ENCODE measurements at regions not wholly inside any gene's neighbourhood (a gene's known extent, or its start where the extent isn't known, plus 50 kb on each side); places are given as distances from the start of the nearest gene placed in this dataset.
"Not testable (repeated sequence)": the region's sequence is repeated elsewhere in the genome, so short reads cannot be mapped to it uniquely, and the experiment has no call there.

DNA sequence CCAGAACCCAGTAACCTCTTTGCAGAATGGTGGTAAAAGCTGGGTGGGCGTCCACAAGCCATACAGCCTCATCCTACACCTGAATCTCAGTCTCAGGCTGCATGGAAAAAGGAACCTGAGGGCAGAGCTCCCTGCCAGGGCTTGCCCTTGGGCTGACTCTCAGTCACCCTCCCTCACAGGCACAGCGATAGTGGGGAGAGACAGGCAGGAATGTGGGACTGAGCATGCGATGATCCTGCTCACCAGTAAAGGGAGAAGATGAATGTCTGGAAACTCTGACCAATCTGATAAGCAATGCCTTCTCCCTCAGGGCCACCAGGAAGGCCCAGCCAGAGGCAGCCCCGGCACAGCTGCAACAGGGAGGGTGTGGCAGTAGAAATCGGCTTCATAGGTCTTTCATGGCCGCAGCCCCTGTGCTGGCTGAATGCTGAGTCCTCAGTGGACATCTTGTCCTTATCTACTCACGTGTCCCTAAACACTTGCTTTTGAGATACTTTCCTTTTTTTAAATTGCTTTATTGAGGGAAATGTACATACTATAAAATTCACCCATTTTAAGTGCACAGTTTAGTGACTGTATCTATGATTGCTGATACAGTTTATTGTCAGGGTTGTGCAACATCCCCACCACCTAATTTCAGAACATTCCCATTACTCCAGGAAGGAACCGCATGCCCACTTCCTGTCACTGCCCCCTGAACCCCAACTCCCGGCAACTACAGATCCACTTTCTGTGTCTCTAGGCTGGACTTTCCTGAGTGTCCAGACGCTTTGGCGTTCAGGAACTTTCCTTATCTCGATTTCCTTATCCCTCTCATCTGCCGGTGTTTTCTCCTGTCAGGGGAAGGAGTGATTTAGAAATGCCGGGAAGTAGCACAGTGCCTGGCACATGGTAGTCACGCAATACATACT, 258.1 kb downstream of the PCNX1 start:
- DNase-seq = no peak

DNA sequence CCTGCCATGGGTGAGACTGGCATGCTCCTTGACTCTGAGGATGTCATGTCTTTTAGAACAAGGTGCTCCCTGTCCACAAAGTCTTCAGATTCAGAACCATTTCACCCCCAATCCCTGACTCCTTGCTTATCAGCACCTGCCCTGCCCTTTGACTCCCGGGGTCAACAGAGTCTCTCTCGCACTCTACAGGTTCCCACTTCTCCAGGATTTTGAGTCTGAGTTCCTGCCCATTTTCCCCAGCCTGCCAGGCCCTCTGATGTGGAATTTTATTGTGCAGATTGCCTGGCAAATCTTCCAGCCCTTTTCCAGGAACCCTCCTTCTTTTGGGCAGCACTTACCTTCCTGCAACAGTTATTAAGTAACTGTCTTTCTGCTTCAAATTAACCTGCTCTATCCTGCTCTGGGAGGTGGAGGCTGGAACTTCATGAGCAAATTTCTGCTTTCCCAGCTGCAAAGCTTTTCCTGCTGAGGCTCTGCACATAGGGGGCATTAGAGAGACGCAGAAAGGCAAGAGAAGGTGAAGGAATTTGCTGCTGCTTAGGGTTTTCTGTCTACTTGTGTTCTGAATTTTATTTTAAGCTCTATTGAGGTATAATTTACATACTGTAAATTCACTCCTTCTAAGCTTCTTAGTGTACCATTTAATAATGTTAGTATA, 259.1 kb downstream of the PCNX1 start:
- peak; percentile 63 for DNase-seq

DNA sequence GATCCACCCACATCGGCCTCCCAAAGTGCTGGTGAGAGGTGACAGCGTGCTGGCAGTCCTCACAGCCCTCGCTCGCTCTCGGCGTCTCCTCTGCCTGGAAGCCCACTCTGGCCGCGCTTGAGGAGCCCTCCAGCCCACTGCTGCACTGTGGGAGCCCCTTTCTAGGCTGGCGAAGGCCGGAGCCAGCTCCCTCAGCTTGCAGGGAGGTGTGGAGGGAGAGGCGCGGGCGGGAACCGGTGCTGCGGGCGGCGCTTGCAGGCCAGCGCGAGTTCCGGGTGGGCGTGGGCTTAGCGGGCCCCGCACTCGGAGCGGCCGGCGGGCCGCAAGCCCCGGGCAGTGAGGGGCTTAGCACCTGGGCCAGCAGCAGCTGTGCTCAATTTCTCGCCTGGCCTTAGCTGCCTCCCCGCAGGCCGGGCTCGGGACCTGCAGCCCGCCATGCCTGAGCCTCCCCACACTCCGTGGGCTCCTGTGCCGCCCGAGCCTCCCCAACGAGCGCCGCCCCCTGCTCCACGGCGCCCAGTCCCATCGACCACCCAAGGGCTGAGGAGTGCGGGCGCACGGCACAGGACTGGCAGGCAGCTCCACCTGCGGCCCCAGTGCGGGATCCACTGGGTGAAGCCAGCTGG, 260.2 kb downstream of the PCNX1 start:
- DNase-seq = not testable (repeated sequence)

DNA sequence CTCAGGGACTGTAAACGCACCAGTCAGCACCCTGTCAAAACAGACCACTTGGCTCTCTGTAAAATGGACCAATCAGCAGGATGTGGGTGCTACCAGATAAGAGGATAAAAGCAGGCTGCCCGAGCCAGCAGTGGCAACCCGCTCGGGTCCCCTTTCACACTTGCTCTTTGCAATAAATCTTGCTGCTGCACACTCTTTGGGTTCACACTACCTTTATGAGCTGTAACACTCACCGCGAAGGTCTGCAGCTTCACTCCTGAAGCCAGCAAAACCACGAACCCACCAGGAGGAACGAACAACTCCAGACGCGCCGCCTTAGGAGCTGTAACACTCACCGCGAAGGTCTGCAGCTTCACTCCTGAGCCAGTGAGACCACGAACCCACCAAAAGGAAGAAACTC, 260.9 kb downstream of the PCNX1 start:
- DNase-seq = peak; percentile 43

DNA sequence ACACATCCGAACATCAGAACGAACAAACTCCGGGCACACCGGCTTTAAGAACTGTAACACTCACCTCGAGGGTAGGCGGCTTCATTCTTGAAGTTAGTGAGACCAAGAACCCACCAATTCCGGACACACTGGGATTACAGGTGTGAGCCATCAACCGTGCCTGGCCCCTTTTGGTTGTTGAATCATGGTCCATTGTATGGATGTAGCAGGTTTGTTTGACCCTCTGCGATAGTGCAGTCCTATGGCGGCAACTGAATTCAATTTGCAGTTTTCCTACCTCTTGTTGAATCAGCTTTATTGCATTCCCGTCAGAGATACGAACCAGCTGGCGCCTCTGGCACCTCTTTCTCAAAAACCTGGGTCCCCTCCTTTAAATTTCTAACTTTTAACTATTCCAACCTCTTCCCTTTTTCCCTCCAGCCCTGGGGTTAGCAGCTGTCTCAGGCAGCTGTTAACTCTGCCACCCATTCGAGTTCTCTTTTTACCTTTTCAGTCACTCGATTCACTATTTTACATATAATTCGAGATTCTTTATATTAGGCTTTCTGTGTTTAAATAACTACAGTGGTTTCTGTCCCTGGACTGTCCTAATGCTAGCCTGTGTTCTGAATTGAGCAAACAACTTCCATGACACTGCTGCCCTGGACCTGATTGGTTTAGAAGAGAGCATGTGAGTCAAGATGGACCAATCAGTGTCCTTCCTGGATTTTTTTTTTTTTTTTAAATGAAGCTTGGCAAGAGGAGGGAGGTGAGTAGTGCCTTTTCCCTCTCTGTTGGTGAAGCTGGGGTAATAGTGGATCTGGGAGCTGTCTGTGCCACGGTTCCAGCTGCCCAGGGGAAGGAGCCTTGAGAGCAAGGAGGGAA, 261.5 kb downstream of the PCNX1 start:
- DNase-seq = peak; percentile 30

DNA sequence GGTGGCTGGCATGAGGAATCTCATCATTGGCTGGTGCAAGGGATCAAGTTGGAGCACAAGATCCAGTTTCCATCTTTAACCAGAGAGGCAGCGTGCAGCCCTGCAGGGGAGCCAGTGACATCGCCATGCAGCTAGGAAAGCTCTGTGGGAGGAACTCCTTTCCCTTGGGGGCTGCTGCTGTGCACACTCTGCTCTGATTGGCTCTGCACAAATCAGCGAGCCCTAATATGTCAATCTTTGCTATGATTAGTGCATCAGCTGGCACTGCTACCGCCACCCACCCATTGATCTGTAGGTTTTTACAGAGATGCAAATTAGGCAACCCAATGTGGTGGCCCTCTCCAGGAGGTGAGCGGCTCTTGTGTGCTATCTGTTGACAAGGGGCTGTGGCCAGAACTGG, 262.6 kb downstream of the PCNX1 start:
- no peak for DNase-seq

DNA sequence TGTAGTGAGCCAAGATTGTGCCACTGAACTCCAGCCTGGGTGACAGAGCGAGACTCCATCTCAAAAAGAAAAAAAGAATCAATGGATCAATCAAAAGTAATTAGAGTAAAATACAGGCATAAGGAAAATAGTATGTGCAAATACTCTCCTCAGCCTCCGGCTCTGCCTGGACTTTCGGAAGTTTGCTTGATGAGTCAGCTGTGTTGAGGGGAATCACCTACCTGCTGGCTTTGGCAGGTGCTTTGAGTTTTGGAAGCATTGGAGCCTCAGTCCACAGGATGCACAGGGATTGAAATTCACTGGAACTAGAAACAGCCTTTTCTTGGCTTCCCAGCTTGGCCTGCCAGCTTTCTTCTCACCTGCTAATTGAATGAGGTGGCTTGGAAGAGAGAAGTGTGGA, 268.2 kb downstream of the PCNX1 start:
- DNase-seq = no peak

DNA sequence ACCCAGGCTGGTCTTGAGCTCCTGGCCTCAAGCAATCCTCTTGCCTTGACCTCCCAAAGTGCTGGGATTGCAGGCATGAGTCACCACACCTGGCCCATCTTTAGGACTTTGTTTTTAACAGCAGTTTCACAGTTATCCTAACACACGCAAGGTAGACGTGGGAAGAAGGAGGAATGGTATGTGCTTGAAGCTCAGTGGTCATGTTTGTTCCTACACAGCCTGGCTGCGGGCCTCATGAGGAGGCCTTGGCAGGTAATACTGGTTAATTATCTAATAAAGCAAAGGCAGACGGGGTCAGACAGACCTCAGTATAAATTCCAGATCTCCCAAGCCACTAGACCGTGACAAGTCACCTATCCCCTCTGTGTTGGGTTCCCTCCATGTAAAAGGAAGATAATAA, 271.8 kb downstream of the PCNX1 start:
- no peak for DNase-seq

DNA sequence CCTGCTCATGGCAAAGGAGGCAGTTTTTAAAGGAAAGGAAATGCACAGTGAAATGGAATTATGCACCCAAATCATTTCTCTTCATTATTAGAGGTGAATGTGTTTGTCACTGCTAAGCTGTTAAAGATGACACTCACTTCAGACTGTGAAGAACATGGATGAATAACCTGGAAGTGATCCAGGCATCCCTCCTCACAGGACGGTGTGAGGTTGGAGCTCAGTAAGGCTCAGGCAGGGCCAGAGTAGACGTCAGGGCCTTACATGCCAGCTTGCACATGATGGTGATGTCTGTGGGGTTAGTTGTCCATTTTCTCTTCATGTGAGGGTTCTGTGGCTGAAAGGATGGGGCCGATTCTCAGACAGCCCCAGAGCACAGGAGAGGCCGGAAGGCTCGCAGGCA, 273.1 kb downstream of the PCNX1 start:
- DNase-seq = no peak

DNA sequence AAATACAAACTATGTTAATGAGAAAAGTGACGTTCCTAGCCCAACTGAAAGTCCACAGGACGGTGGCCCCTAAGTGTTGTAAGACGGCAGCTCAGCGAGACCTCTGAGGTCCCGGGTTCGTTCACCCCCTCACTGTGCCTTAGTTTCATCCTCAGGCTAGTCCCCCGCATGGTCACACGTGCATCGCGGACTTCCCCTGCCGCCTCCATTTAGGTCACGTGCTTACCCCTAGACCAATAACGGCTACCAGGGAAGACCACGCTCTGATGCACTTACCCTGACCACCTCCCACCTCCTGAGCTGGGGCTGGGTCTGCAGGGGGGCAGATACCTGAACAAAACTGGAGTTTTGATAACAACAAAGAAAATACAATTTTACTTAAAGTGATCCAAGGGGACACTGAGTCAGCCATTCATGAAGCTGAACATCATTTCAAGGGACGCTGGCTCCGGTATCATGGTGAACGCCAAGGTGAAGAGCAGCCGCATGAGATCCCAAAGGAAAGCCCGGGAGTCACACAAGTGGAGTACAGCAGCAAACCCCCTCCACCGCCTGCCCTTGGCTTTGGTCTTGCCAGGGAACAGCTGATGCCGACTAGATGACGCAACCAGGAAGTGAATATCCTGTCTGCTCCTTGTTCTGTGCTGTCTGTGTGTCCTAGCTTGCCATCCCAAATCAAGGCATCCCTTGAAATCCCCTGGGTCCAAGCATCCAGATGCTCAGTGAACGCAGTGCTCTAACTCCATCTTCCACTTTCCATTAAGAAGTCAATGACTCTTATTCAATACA, 274.1 kb downstream of the PCNX1 start:
- DNase-seq = no peak

DNA sequence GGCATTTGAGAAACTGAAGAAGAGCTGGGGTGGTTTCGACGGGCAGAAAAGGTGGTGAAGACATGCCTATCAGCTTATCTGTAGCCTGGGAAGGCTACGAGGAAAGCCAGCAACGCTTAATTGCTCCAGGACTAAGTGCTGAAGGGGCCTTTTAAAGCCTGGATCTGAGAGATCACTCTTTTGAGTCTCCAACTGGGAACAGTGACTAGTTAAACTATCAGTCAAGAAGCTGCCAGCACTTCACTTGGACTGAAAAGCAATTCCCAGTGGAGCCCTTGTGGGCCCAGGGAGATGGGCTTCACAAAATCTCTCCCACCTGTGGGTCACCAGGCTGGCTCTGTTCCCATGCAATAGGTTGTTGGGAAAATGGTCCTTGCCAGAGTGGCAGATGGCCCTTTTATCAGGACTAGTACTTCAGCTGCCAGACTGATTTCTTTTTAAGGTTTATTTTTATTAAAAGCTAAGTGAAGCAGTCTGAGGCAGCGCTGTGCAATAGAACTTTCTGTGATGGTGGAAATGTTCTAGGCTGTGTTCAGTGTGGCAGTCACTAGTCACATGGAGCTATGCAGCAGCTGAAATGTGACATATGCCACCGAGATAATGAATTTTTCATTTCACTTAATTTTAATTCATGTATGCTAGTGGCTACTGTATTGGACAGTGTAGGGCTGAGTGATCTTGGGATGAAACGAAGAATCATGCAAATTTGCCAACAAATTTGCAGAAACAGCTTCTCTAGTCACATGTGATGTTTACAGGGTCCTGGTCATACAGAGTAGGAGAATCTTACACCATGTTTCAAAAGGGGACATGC, 276.8 kb downstream of the PCNX1 start:
- DNase-seq = no peak

DNA sequence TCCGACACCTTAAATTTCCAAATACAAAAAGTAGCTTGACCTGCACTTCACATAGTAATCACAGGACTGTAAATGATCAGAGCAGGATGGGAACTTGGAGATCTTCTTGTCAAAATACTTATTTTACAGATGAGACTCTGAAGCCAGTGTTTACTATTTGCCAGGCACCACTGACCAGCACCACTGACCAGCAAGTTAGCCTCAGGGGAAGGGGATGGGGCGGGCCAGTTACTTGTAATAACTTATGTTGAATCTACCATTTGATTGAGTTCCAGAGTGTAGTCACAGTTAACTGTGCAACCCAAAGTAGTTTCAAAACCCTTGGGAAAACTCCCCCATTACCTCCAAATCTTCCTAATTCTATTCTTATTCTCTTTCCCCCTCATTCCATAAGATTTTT, 278.4 kb downstream of the PCNX1 start:
- no peak for DNase-seq

DNA sequence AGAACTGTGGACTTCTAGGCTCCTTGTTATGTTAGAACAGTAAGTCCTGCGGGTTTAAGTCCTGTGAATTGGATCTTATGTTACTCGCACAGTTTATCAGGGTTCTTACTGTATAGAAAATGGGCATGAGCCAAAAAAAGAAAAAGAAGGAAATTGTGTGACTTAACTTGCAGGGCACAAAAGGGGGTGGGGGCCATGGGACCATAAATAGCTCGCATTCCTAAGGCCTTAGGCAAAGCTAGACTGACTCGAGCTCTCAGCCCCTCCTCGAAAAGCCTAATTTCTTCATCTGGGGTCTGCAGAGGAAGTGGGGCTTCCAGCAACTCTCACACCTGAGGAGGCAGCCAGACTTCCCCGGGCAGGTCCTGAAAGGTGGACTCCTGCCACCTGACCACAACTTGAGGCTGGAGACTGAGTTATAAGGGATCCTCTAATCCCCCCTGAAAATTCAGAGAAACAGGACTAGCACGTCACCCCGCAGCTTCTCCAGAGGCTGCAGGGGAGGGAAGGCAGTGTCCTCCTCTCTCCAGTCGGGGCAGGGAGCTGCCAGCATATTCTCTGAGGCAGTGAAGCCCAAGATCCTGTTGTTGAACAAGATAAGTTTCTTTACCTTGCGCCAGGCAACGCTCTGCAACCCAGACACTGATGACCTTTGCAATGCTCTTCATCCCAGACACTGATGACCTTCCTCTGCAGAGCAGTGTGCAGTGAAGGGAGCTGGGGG, 280.5 kb downstream of the PCNX1 start:
- no peak for DNase-seq

DNA sequence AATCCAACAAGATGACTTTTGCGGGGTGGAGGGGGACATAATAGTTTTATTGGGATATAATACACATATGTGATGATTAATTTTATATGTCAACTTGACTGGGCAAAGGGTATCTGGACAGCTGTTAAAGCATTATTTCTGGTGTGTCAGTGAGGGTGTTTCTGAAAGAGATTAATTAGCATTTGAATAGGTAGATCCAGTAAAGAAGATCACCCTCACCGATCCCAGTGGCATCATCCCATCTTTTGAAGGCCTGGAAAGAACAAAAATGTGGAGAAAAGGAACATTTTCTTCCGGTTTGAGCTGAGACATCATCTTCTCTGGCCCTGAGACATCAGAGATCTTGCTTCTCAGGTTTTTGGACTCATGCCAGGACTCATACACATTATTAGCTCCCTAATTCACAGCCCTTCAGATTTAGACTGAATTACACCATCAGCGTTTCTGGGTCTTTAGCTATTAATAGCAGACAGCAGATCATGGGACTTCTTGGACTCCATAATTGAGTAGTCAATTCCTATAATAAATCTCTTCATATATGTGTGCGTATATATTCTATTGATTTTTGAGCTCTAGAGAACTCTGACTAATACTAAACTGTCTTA, 283.6 kb downstream of the PCNX1 start:
- peak; percentile 21 for DNase-seq

DNA sequence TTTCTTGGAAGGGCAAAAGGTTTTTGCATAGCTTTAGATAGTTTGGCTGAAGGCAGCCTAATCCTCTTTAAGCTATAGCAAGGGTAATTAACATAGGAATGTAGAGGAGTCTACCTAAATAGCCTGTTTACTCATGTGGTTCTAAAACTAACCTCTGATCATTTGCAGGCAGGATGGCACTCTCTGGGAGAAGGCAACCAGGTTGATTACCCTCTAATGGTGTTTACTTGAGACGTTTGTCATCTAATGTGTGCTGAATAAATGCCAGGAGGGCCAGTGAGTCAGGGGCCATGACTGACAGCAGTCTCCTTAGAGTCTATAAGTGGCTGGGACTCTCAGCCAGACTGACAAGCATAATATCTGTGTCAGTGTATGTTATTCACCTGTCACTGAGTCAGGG, 286.4 kb downstream of the PCNX1 start:
- DNase-seq = no peak

DNA sequence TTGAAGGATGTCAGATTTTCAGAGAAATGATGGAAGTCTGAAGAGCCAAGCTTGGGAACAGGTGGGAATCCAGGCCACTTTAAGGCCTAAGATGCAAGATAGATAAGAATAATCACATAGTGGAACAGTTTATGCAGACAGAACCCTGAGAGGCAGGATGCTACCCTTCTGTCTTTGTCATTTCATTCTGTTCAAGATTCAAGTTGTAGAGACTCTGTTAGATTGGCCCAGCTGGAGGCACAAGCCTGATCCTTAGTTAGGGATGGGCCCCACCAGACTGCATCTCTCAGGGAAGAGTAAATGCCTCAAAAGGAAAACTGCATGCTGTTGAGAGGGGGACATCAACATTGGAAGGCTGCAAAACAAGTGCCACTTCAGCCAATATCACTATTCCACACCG, 287.0 kb downstream of the PCNX1 start:
- no peak for DNase-seq

DNA sequence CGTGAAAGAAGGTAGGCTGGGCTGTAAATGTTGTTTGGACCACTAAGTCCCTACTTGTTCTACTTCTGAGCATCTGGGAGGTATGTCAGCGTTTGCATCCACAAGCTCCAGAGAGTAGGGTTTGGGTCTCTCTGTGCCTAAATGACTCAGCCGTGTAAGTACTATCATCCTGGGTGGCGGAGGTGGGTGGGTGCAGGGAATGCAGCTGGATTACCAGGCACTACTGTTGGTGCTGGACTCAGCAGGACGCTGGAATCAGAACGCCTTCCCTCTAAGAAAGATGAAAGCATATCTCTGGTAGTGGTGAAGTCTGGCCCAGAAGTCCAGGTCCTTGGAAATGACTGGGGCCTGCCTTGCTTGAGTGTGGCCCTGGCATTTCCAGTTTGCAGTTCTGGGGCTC, 289.7 kb downstream of the PCNX1 start:
- no peak for DNase-seq

DNA sequence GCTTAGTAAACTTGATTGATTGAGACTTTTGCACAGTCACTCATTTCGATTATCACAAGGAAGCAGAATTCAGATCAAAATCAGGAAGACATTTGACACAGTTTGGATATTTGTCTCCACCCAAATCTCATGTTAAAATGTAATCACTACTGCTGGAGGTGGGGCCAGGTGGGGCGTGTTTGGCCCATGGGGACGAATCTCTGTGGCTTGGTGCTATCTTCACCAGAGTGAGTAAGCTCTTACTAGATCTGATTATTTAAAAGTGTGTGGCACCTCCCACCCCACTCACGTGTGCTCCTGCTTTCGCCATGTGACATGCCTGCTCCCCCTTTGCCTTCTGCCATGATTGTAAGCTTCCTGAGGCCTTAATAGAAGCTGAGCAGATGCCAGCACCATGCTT, 291.4 kb downstream of the PCNX1 start:
- peak; percentile 7 for DNase-seq

DNA sequence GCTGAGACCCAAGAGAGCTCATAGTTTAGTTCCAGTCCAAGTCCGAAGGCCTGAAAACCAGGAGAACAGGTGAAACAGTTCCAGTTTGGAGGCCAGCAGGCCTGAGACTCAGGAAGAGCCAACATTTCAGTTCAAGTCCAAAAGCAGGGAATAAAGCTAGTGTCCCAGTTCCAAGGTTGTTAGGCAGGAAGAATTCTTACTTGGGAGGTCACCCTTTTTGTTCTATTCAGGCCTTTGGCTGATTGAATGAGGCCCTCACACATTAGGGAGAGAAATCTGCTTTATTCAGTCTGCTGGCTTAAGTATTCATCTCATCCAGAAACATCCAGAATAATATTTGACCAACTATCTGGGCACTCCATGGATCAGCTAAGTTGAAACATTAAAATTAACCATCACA, 294.6 kb downstream of the PCNX1 start:
- DNase-seq = no peak

DNA sequence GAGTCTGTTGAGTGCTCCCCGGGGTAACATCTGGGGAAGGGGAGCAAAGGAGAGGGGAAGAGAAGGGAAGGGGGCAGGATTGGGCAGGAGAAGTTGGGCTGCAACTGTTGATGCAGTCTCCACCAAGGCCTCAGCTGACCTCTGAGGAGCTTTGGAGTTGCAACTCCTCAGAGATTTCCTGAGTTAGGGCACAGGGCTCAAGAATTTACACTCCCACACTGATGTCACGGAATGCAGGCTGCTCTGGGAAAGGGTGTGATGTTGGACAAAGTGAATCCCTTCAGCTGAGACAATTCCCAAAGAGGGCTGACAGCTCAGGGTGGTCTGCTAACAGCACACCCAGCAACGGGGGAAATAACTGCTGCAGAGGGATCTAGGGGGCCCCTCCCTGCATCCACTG, 295.6 kb downstream of the PCNX1 start:
- no peak for DNase-seq

All from hematopoietic multipotent progenitor cell treated with erythropoietin and hydrocortisone succinate and interleukin-3 and kit ligand, for 6 days (in vitro differentiated cells).